Ovary (tissue), 3 donors: ENCODE measurements at regions not wholly inside any gene's neighbourhood (a gene's known extent, or its start where the extent isn't known, plus 50 kb on each side); places are given as distances from the start of the nearest gene placed in this dataset.

Experiments used
- EP300 ChIP-seq: sonication (generic); formaldehyde crosslinking; IDR thresholded peaks from one replicate; pipeline ENCODE4 v1.6.1; 2017; ENCODE audit warnings: antibody characterized with exemption
- TF ChIP-seq, protein P1 (sequence below), 3 donors: fragments of 450-650 bp in 2 of 3; fragments of 200-600 bp in 1 of 3; IDR thresholded peaks; one replicate each; pipeline versions ENCODE4 v1.5.1 to v1.8.0; 2016 to 2022; ENCODE audit warnings: antibody characterized with exemption in 3 of 3, mild to moderate bottlenecking in 1 of 3
- donor health status: DM: no; HTN: no; CAD: no.

DNA sequence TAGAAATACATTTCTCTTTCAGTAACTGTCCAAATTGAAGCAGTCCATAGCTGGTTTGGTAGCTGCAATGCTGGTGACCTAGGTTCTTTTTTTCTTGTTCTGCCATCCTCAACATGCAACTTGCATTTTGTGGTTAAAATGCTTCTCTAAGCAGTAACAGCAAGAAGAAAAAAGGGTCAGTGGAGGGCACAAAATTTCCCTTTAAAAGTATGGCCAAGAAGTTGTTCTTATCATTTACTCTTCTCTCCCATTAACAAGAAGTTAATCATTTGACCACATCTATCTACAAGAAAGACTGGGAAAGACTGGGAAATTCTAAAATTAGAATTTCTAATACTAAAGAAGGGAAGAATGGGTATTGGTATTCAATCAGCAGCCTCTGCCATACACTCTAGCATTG lies 569.9 kb downstream of the CPS1 start:
- TF ChIP-seq, protein P1, sequence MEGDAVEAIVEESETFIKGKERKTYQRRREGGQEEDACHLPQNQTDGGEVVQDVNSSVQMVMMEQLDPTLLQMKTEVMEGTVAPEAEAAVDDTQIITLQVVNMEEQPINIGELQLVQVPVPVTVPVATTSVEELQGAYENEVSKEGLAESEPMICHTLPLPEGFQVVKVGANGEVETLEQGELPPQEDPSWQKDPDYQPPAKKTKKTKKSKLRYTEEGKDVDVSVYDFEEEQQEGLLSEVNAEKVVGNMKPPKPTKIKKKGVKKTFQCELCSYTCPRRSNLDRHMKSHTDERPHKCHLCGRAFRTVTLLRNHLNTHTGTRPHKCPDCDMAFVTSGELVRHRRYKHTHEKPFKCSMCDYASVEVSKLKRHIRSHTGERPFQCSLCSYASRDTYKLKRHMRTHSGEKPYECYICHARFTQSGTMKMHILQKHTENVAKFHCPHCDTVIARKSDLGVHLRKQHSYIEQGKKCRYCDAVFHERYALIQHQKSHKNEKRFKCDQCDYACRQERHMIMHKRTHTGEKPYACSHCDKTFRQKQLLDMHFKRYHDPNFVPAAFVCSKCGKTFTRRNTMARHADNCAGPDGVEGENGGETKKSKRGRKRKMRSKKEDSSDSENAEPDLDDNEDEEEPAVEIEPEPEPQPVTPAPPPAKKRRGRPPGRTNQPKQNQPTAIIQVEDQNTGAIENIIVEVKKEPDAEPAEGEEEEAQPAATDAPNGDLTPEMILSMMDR (IDR thresholded peaks at IDR 0.05): no peak
- no peak for TF ChIP-seq EP300
